ENCODE measurements at regions not wholly inside any gene's neighbourhood (a gene's known extent, or its start where the extent isn't known, plus 50 kb on each side); places are given as distances from the start of the nearest gene placed in this dataset.

GRCh38 chr11:116539836-116540418 lies 232.9 kb downstream of the BUD13 start:
- no peak overlapping the region for H3K4me3 ChIP-seq (ENCODE audit: control insufficient read depth, low read depth, low read length)
- no peak for DNase-seq (ENCODE audit: low read depth)
- TF ChIP-seq CTCF (IDR thresholded peaks at IDR 0.05; ENCODE audit: control insufficient read depth, insufficient read depth, low read depth, low read length, missing control alignments): no peak

- TF ChIP-seq CTCF (IDR thresholded peaks at IDR 0.05; ENCODE audit: control insufficient read depth, insufficient read depth, low read depth, low read length, missing control alignments): no peak
- DNase-seq (ENCODE audit: low read depth): no peak
- no peak overlapping the region for H3K4me3 ChIP-seq (ENCODE audit: control insufficient read depth, low read depth, low read length)
Measured at GRCh38 chr11:116539211-116539610, 233.6 kb downstream of the BUD13 start.

GRCh38 chr11:116538677-116539076 lies 234.1 kb downstream of the BUD13 start:
- no peak for TF ChIP-seq CTCF (IDR thresholded peaks at IDR 0.05; ENCODE audit: control insufficient read depth, insufficient read depth, low read depth, low read length, missing control alignments)
- no peak overlapping the region for H3K4me3 ChIP-seq (ENCODE audit: control insufficient read depth, low read depth, low read length)
- DNase-seq (ENCODE audit: low read depth): no peak

GRCh38 chr11:116537709-116538108 lies 235.1 kb downstream of the BUD13 start:
- no peak for TF ChIP-seq CTCF (IDR thresholded peaks at IDR 0.05; ENCODE audit: control insufficient read depth, insufficient read depth, low read depth, low read length, missing control alignments)
- no peak for DNase-seq (ENCODE audit: low read depth)
- H3K4me3 ChIP-seq (ENCODE audit: control insufficient read depth, low read depth, low read length): no peak overlapping the region

- no peak overlapping the region for H3K4me3 ChIP-seq (ENCODE audit: control insufficient read depth, low read depth, low read length)
- no peak for TF ChIP-seq CTCF (IDR thresholded peaks at IDR 0.05; ENCODE audit: control insufficient read depth, insufficient read depth, low read depth, low read length, missing control alignments)
- DNase-seq (ENCODE audit: low read depth): no peak
Measured at GRCh38 chr11:116537121-116537520, 235.7 kb downstream of the BUD13 start.

- H3K4me3 ChIP-seq (ENCODE audit: control insufficient read depth, low read depth, low read length): no peak overlapping the region
- no peak for DNase-seq (ENCODE audit: low read depth)
- TF ChIP-seq CTCF (IDR thresholded peaks at IDR 0.05; ENCODE audit: control insufficient read depth, insufficient read depth, low read depth, low read length, missing control alignments): no peak
Measured at GRCh38 chr11:116536416-116536815, 236.4 kb downstream of the BUD13 start.

- no peak overlapping the region for H3K4me3 ChIP-seq (ENCODE audit: control insufficient read depth, low read depth, low read length)
- DNase-seq (ENCODE audit: low read depth): no peak
- TF ChIP-seq CTCF (IDR thresholded peaks at IDR 0.05; ENCODE audit: control insufficient read depth, insufficient read depth, low read depth, low read length, missing control alignments): no peak
Measured at GRCh38 chr11:116535994-116536393, 236.8 kb downstream of the BUD13 start.

Measured in AG09309 (cell line).